ENCODE measurements at regions not wholly inside any gene's neighbourhood (a gene's known extent, or its start where the extent isn't known, plus 50 kb on each side); places are given as distances from the start of the nearest gene placed in this dataset.
"Not testable (repeated sequence)": the region's sequence is repeated elsewhere in the genome, so short reads cannot be mapped to it uniquely, and the experiment has no call there.

- no peak for DNase-seq
- Mint-ChIP-seq H3K4me3 (no peak overlapping the region), H3K27ac (no peak overlapping the region), H3K36me3 (ENCODE audit: low read depth) (no peaks in the 10 kb centered on the region), H3K27me3 (no peaks in the 10 kb centered on the region), H3K9me3 (peaks cover 5% of the 10 kb centered on the region), H3K4me1 (ENCODE audit: low read depth) (no peaks in the 10 kb centered on the region)
Observed at GRCh38 chr7:10507032-10507431, 466.6 kb upstream of the PHF14 start.

DNA sequence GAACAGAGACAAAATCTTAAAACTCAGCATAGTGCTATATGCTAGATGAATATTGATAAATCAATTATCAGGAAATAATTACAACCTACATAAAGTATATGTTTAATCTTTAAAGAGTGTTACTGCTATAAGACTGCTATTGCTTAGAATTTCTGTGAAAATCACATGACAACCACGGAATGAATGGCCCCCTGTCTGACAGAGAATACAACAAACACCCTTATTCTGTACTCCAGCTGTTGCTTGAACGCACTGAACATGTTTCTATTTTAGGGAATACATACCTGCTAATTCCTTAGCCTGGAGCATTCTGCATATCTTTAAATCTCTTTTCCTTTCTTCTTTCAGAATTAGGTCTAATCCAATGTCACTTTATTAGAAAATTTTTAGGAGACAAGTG lies 452.4 kb upstream of the PHF14 start:
- peaks cover 2% of the 10 kb centered on the region for H3K9me3 Mint-ChIP-seq

GRCh38 chr7:10533429-10533828 lies 440.2 kb upstream of the PHF14 start:
- H3K27ac Mint-ChIP-seq; H3K4me1 Mint-ChIP-seq (ENCODE audit: low read depth); DNase-seq; H3K9me3 Mint-ChIP-seq; H3K4me3 Mint-ChIP-seq; H3K27me3 Mint-ChIP-seq; H3K36me3 Mint-ChIP-seq (ENCODE audit: low read depth): not testable (repeated sequence)

More for the DNA sequence above, 452.4 kb upstream of the PHF14 start:
- no peaks in the 10 kb centered on the region for H3K27me3 Mint-ChIP-seq
- no peak overlapping the region for H3K27ac Mint-ChIP-seq
- no peak for DNase-seq
- H3K36me3 Mint-ChIP-seq (ENCODE audit: low read depth), result no peaks in the 10 kb centered on the region
- no peaks in the 10 kb centered on the region for H3K4me1 Mint-ChIP-seq (ENCODE audit: low read depth)
- no peak overlapping the region for H3K4me3 Mint-ChIP-seq

GRCh38 chr7:10536561-10536960 lies 437.1 kb upstream of the PHF14 start:
- Mint-ChIP-seq H3K9me3 (no peaks in the 10 kb centered on the region), H3K4me1 (ENCODE audit: low read depth) (no peaks in the 10 kb centered on the region), H3K27me3 (no peaks in the 10 kb centered on the region), H3K4me3 (no peak overlapping the region), H3K27ac (no peak overlapping the region), H3K36me3 (ENCODE audit: low read depth) (no peaks in the 10 kb centered on the region)
- DNase-seq, result no peak

GRCh38 chr7:10537764-10538163 lies 435.9 kb upstream of the PHF14 start:
- DNase-seq, result no peak
- Mint-ChIP-seq H3K4me1 (ENCODE audit: low read depth) (no peaks in the 10 kb centered on the region), H3K27ac (no peak overlapping the region), H3K4me3 (no peak overlapping the region), H3K9me3 (no peaks in the 10 kb centered on the region), H3K36me3 (ENCODE audit: low read depth) (no peaks in the 10 kb centered on the region), H3K27me3 (no peaks in the 10 kb centered on the region)

DNA sequence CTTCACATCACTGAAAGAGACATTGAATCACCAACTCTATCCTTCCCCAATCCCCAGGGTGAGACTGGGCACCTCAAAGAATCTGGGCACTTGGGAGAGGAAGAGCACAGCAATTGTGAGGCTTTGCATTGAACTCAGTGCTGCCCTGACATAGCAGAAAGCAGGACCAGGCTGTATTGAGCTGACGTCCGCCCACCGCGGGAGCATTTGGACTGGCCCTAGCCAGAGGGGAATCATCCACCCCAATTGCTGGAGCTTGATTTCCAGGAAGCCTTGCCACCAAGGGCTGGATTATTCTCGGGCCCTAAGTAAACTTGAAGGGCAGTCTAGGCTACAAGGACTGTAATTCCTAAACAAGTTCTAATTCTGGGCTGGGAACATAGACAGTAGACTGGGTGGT lies 416.3 kb upstream of the PHF14 start:
- no peak overlapping the region for H3K4me3 Mint-ChIP-seq
- no peak for DNase-seq
- no peaks in the 10 kb centered on the region for H3K9me3 Mint-ChIP-seq
- H3K36me3 Mint-ChIP-seq (ENCODE audit: low read depth), result no peaks in the 10 kb centered on the region
- H3K27ac Mint-ChIP-seq, result no peak overlapping the region
- no peaks in the 10 kb centered on the region for H3K27me3 Mint-ChIP-seq
- no peaks in the 10 kb centered on the region for H3K4me1 Mint-ChIP-seq (ENCODE audit: low read depth)

DNA sequence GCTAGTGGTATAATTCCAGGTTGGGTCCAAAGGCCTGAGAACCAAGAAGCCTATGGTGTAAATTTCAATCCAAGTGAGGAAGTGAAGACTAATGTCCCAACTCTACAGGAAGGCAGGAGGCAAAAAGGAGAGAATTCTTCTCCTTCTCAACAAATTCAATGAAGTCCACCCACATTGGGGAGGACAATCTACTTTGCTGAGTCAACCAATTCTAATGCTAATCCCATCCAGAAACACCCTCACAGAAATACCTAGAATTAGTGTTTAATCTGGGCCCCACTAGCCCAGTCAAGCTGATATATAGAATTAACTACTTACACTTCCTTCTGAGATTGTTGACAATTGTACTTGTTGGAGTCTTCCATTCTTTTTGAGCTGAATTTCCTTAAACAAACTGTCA lies 413.2 kb upstream of the PHF14 start:
- Mint-ChIP-seq H3K9me3 (peaks cover 2% of the 10 kb centered on the region), H3K27ac (no peak overlapping the region), H3K36me3 (ENCODE audit: low read depth) (no peaks in the 10 kb centered on the region), H3K4me3 (no peak overlapping the region), H3K4me1 (ENCODE audit: low read depth) (no peaks in the 10 kb centered on the region), H3K27me3 (no peaks in the 10 kb centered on the region)
- DNase-seq, result no peak

DNA sequence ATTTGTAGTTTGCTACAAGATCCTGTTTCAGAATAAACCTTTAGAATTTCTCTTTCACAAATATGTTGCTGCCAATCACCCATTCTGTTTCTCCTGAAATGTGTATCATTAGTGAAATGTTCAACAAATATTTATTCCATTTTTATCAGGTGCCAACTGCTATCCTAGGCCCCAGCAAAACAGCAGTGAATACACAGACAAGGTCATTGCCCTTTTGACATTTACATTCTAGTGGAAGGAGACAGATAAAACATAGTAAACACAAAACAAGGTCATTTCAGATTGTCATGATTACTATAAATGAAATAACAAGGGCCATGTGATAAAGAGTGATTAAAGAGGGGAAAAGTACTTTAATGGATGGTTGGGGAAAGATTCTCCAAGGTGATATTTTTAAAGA lies 404.8 kb upstream of the PHF14 start:
- no peak overlapping the region for H3K27ac Mint-ChIP-seq
- H3K4me1 Mint-ChIP-seq (ENCODE audit: low read depth), result no peaks in the 10 kb centered on the region
- no peak for DNase-seq
- H3K27me3 Mint-ChIP-seq, result no peaks in the 10 kb centered on the region
- no peak overlapping the region for H3K4me3 Mint-ChIP-seq
- no peaks in the 10 kb centered on the region for H3K36me3 Mint-ChIP-seq (ENCODE audit: low read depth)
- peaks cover 7% of the 10 kb centered on the region for H3K9me3 Mint-ChIP-seq

GRCh38 chr7:10571759-10572158 lies 401.9 kb upstream of the PHF14 start:
- Mint-ChIP-seq H3K27ac (no peak overlapping the region), H3K4me1 (ENCODE audit: low read depth) (no peaks in the 10 kb centered on the region), H3K27me3 (no peaks in the 10 kb centered on the region), H3K9me3 (no peaks in the 10 kb centered on the region), H3K4me3 (no peak overlapping the region), H3K36me3 (ENCODE audit: low read depth) (no peaks in the 10 kb centered on the region)
- no peak for DNase-seq

- no peaks in the 10 kb centered on the region for H3K9me3 Mint-ChIP-seq
- no peak for DNase-seq
- H3K27me3 Mint-ChIP-seq, result no peaks in the 10 kb centered on the region
- H3K36me3 Mint-ChIP-seq (ENCODE audit: low read depth), result no peaks in the 10 kb centered on the region
- no peaks in the 10 kb centered on the region for H3K4me1 Mint-ChIP-seq (ENCODE audit: low read depth)
- H3K4me3 Mint-ChIP-seq, result no peak overlapping the region
- no peak overlapping the region for H3K27ac Mint-ChIP-seq
Observed at GRCh38 chr7:10577866-10578374, 395.8 kb upstream of the PHF14 start.

- no peaks in the 10 kb centered on the region for H3K4me1 Mint-ChIP-seq (ENCODE audit: low read depth)
- DNase-seq, result no peak
- no peaks in the 10 kb centered on the region for H3K36me3 Mint-ChIP-seq (ENCODE audit: low read depth)
- no peaks in the 10 kb centered on the region for H3K9me3 Mint-ChIP-seq
- no peak overlapping the region for H3K4me3 Mint-ChIP-seq
- H3K27ac Mint-ChIP-seq, result no peak overlapping the region
- no peaks in the 10 kb centered on the region for H3K27me3 Mint-ChIP-seq
Observed at GRCh38 chr7:10579561-10579960, 394.1 kb upstream of the PHF14 start.

DNA sequence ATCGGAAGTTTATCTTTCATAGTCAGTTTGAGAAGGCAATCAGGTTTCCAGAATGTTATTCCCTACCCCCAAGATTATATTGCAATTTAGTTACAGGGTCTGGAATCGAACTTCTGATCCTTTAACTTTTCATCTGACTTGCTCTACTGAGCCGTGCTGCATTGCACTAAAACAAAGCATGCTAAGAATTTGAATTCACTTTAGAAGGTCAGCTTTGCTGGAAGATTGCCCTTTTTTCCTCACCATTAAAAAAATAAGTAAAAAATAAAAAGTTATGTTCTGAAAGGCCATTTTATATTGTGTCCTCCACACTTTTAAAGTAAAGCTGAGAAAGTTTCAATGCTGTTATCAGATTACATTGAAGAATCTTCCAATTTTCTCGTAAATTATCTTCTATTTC lies 388.8 kb upstream of the PHF14 start:
- no peak overlapping the region for H3K27ac Mint-ChIP-seq

DNA sequence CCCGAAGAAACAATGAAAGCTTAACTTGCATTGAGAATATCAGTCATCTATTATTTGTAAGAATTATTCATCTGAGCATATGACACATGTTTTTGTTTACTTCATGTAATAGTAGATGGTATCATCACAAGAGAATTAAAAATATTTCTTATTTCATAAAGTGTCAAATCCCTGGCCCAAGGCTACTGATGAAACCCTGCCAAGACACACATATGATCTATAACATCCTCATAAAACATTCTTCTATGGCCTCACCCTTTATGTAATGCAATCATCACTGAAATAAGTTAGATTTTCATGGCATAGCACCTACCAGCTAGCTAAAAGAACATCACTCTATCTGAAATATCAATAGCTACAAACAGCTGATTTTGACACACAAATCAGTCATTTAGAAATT lies 385.6 kb upstream of the PHF14 start:
- no peaks in the 10 kb centered on the region for H3K27me3 Mint-ChIP-seq
- no peak overlapping the region for H3K4me3 Mint-ChIP-seq
- no peak for DNase-seq
- H3K9me3 Mint-ChIP-seq, result no peaks in the 10 kb centered on the region
- no peaks in the 10 kb centered on the region for H3K4me1 Mint-ChIP-seq (ENCODE audit: low read depth)
- H3K36me3 Mint-ChIP-seq (ENCODE audit: low read depth), result no peaks in the 10 kb centered on the region
- no peak overlapping the region for H3K27ac Mint-ChIP-seq

More for the DNA sequence above, 388.8 kb upstream of the PHF14 start:
- Mint-ChIP-seq H3K36me3 (ENCODE audit: low read depth) (no peaks in the 10 kb centered on the region), H3K9me3 (no peaks in the 10 kb centered on the region), H3K27me3 (no peaks in the 10 kb centered on the region), H3K4me3 (no peak overlapping the region), H3K4me1 (ENCODE audit: low read depth) (no peaks in the 10 kb centered on the region)
- DNase-seq, result no peak

- H3K27ac Mint-ChIP-seq, result no peak overlapping the region
- no peaks in the 10 kb centered on the region for H3K27me3 Mint-ChIP-seq
- no peaks in the 10 kb centered on the region for H3K36me3 Mint-ChIP-seq (ENCODE audit: low read depth)
- DNase-seq, result no peak
- no peak overlapping the region for H3K4me3 Mint-ChIP-seq
- no peaks in the 10 kb centered on the region for H3K9me3 Mint-ChIP-seq
- H3K4me1 Mint-ChIP-seq (ENCODE audit: low read depth), result no peaks in the 10 kb centered on the region
Observed at GRCh38 chr7:10592604-10593003, 381.1 kb upstream of the PHF14 start.

DNA sequence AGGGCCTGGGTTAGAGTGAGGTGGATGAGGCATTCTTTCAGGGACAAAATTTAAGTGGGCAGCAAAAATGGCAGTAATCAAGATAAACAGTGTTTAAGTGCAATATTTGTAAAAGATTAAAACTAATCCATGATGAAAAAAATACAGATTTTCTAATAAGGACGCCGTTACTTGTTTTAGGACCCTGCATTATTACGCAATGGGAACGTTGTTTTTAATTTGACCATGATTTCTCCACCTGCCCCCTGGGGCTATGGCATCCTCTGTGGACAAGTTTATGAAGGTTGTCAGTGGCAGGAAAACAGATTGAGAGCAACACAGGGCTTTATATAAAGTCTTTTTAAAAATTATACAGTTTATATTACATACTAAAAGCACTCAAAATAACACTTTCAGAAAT lies 380.6 kb upstream of the PHF14 start:
- no peaks in the 10 kb centered on the region for H3K36me3 Mint-ChIP-seq (ENCODE audit: low read depth)
- H3K4me3 Mint-ChIP-seq, result no peak overlapping the region

DNA sequence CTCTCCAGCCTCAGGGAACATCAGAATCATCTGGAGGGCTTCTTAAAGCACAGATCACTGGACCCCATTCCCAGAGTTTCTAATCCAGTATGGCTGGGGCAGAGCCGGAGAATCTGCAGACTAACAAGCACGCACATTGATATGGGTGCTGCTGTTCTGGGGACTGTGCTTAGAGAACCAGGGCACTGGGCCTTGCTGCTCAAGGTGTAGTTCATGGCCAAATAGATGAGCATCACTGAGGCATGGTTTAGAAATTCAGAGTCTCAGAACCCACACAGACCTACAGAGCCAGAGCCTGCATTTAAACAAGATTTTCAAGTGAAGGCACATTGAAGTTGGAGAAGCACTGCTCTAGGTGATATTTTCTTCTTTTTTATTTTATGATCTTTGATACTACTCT lies 376.8 kb upstream of the PHF14 start:
- Mint-ChIP-seq H3K4me3 (no peak overlapping the region), H3K9me3 (no peaks in the 10 kb centered on the region), H3K4me1 (ENCODE audit: low read depth) (no peaks in the 10 kb centered on the region), H3K27me3 (no peaks in the 10 kb centered on the region), H3K27ac (no peak overlapping the region), H3K36me3 (ENCODE audit: low read depth) (no peaks in the 10 kb centered on the region)
- DNase-seq, result no peak

More for the DNA sequence above, 380.6 kb upstream of the PHF14 start:
- Mint-ChIP-seq H3K27me3 (no peaks in the 10 kb centered on the region), H3K4me1 (ENCODE audit: low read depth) (no peaks in the 10 kb centered on the region), H3K27ac (no peak overlapping the region), H3K9me3 (no peaks in the 10 kb centered on the region)
- no peak for DNase-seq

Data from activated T-cell treated with anti-CD3 and anti-CD28 coated beads, Interleukin-2, amount 50 U/mL, for 24 hours (primary cell).